ENCODE measurements at regions not wholly inside any gene's neighbourhood (a gene's known extent, or its start where the extent isn't known, plus 50 kb on each side); places are given as distances from the start of the nearest gene placed in this dataset.

- DNase-seq: peak in 1 of 2 donors; percentile 7
- WGBS, 2 donors: 69 to 70% methylated on average over 2 of the region's 2 CpGs
- no peak for ATAC-seq
- Histone ChIP-seq H3K36me3 (no peaks in the 10 kb centered on the region), H3K4me1 (no peaks in the 10 kb centered on the region), H3K27me3 (no peaks in the 10 kb centered on the region), H3K9me3 (no peaks in the 10 kb centered on the region), H3K27ac (no peak overlapping the region), H3K4me3 (no peak overlapping the region)
- intact Hi-C loops (cut with DNase I): no loop called here
- no peak for TF ChIP-seq CTCF (IDR thresholded peaks at IDR 0.05)
Observed at GRCh38 chr7:48718731-48719378, 205.5 kb upstream of the CDC14C start.

GRCh38 chr7:48728799-48729198, 195.5 kb upstream of the CDC14C start:
- Histone ChIP-seq H3K4me1 (peaks cover 0 to 4% (median 0%) of the 10 kb centered on the region in 9 donors), H3K9me3 (peaks cover 0 to 6% (median 0%) of the 10 kb centered on the region in 11 donors), H3K27me3 (no peaks in the 10 kb centered on the region), H3K36me3 (no peaks in the 10 kb centered on the region), H3K4me3 (no peak overlapping the region), H3K27ac (no peak overlapping the region)
- WGBS, 2 donors: 80 to 87% methylated on average over 3 of the region's 3 CpGs
- intact Hi-C loops (cut with DNase I): no loop called here
- ATAC-seq: no peak
- no peak for DNase-seq
- no peak for TF ChIP-seq CTCF (IDR thresholded peaks at IDR 0.05)

- TF ChIP-seq CTCF (IDR thresholded peaks at IDR 0.05): no peak
- DNase-seq: no peak
- Histone ChIP-seq H3K9me3 (peaks cover 0 to 32% (median 7%) of the 10 kb centered on the region in 11 donors), H3K4me1 (peaks cover 0 to 6% (median 0%) of the 10 kb centered on the region in 9 donors), H3K36me3 (no peaks in the 10 kb centered on the region), H3K27ac (no peak overlapping the region), H3K4me3 (no peak overlapping the region), H3K27me3 (no peaks in the 10 kb centered on the region)
- intact Hi-C loops (cut with DNase I): no loop called here
- 55 to 71% methylated on average over 4 of the region's 4 CpGs for WGBS, 2 donors
- ATAC-seq: no peak
Observed at GRCh38 chr7:48734695-48735406, 189.5 kb upstream of the CDC14C start.

- Histone ChIP-seq H3K27ac (no peak overlapping the region), H3K27me3 (no peaks in the 10 kb centered on the region), H3K4me1 (no peaks in the 10 kb centered on the region), H3K36me3 (no peaks in the 10 kb centered on the region), H3K4me3 (no peak overlapping the region), H3K9me3 (peaks cover 0 to 27% (median 7%) of the 10 kb centered on the region in 11 donors)
- peak in 1 of 8 donors; percentile 49 for ATAC-seq
- TF ChIP-seq CTCF (IDR thresholded peaks at IDR 0.05): no peak
- DNase-seq: no peak
- 42 to 46% methylated on average over 1 of the region's 1 CpG for WGBS, 2 donors
- intact Hi-C loops (cut with DNase I): no loop called here
Observed at GRCh38 chr7:48741545-48741944, 182.8 kb upstream of the CDC14C start.
